Breast epithelium (tissue), 3 donors: ENCODE measurements at regions not wholly inside any gene's neighbourhood (a gene's known extent, or its start where the extent isn't known, plus 50 kb on each side); places are given as distances from the start of the nearest gene placed in this dataset.

Source experiments
- CTCF ChIP-seq, 3 donors: fragments of 450-650 bp; IDR thresholded peaks; one replicate each; pipeline ENCODE4 v1.5.1; 2016 to 2017; ENCODE audit warnings: antibody characterized with exemption in 3 of 3, mild to moderate bottlenecking in 3 of 3, moderate library complexity in 3 of 3
- POLR2A ChIP-seq: fragments of 450-650 bp; IDR thresholded peaks from one replicate; pipeline ENCODE4 v1.6.1; 2016; ENCODE audit warnings: antibody characterized with exemption, mild to moderate bottlenecking, moderate library complexity
- POLR2AphosphoS5 ChIP-seq, 3 donors: sonication (generic); formaldehyde crosslinking; IDR thresholded peaks; one replicate each; pipeline ENCODE4 v1.6.1; 2017; ENCODE audit warnings: antibody characterized with exemption in 3 of 3

DNA sequence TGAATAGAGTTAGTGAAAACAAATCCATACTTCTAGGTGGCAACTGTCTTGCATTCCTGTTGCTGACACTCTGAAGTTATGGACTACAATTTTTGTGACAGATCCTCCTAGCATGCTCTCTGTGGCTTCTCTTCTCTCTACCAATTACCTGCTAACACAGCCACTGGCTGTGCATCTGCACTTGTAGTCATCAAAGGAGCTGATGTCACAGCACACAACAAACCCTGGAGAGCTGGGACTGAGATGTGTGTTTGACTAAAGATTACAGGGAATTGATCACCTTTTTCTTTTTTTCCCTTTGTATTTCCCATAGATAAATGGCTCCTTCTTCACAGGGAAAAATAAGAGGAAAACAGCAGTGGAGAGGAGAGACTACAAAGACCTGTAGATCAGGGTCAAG lies 278.4 kb upstream of the CCDC54 start:
- no peak for TF ChIP-seq POLR2A
- no peak for TF ChIP-seq POLR2AphosphoS5 (IDR thresholded peaks at IDR 0.05)
- no peak for TF ChIP-seq CTCF (IDR thresholded peaks at IDR 0.05)
